Fibroblast of lung (primary cell): ENCODE measurements at regions not wholly inside any gene's neighbourhood (a gene's known extent, or its start where the extent isn't known, plus 50 kb on each side); places are given as distances from the start of the nearest gene placed in this dataset.

Experiments used
- DNase-seq, 2 donors: peaks; one replicate each; pipeline versions ENCODE4 v3.0.0 to v3.0.0-alpha.2; 2010; ENCODE audit warnings: low read depth in 2 of 2
- H2AFZ ChIP-seq: 2 replicates; pipeline ENCODE4 v1.5.1; 2012; ENCODE audit warnings: low read length, control low read depth, inconsistent platforms
- H3K27ac ChIP-seq: 2 replicates; pipeline ENCODE4 v1.5.1; 2011; ENCODE audit warnings: low read length, control low read depth; ENCODE audit not compliant: insufficient read depth
- H3K27me3 ChIP-seq: 2 replicates; pipeline ENCODE4 v1.5.1; 2011; ENCODE audit warnings: mild to moderate bottlenecking, low read length; ENCODE audit not compliant: control insufficient read depth, insufficient read depth
- H3K36me3 ChIP-seq: 2 replicates; pipeline ENCODE4 v1.5.1; 2011; ENCODE audit warnings: low read length; ENCODE audit not compliant: control insufficient read depth, insufficient read depth
- H3K4me1 ChIP-seq: 2 replicates; pipeline ENCODE4 v1.5.1; 2011; ENCODE audit warnings: low read length; ENCODE audit not compliant: control insufficient read depth, insufficient read depth; ENCODE audit errors: extremely low read depth
- H3K4me2 ChIP-seq: 2 replicates; pipeline ENCODE4 v1.5.1; 2011; ENCODE audit warnings: low read length, control low read depth; ENCODE audit not compliant: insufficient read depth; ENCODE audit errors: extremely low read depth
- H3K4me3 ChIP-seq, 4 experiments: fragments of 200-600 bp in 1 of 4; sonication (generic) in 1 of 4; replicated peaks in 1 of 4; 2 replicates each; pipeline ENCODE4 v1.5.1; 2011 to 2016; ENCODE audit warnings: low read length in 4 of 4, low read depth in 3 of 4, mild to moderate bottlenecking in 3 of 4, control low read depth in 2 of 4, inconsistent platforms in 1 of 4, mixed read lengths in 1 of 4; ENCODE audit not compliant: insufficient read depth in 1 of 4; ENCODE audit errors: control extremely low read depth in 1 of 4
- H3K79me2 ChIP-seq: 2 replicates; pipeline ENCODE4 v1.5.1; 2012; ENCODE audit warnings: mild to moderate bottlenecking, low read length, inconsistent platforms; ENCODE audit not compliant: control insufficient read depth, insufficient read depth
- H3K9ac ChIP-seq: 2 replicates; pipeline ENCODE4 v1.5.1; 2011; ENCODE audit warnings: mild to moderate bottlenecking, low read length, control low read depth; ENCODE audit not compliant: insufficient read depth
- H3K9me3 ChIP-seq: 2 replicates; pipeline ENCODE4 v1.5.1; 2012; ENCODE audit warnings: low read depth, low read length; ENCODE audit not compliant: control insufficient read depth, insufficient read depth
- H4K20me1 ChIP-seq: 2 replicates; pipeline ENCODE4 v1.5.1; 2011; ENCODE audit warnings: low read length; ENCODE audit not compliant: control insufficient read depth, insufficient read depth; ENCODE audit errors: extremely low read depth
- CTCF ChIP-seq, 2 donors: IDR thresholded peaks in 1 of 2; conservative IDR thresholded peaks in 1 of 2; 1 replicate in 1 of 2; 2 replicates in 1 of 2; pipeline ENCODE4 v1.5.1; 2011 to 2012; ENCODE audit warnings: low read length in 2 of 2, control low read depth in 1 of 2, inconsistent platforms in 1 of 2, low read depth in 1 of 2, mild to moderate bottlenecking in 1 of 2
- EZH2 ChIP-seq: IDR thresholded peaks from 2 replicates; pipeline ENCODE4 v1.5.1; 2012; ENCODE audit warnings: low read length, control low read depth, mild to moderate bottlenecking; ENCODE audit errors: missing control alignments

GRCh38 chr5:156164306-156164705 lies 162.7 kb upstream of the SGCD start:
- no peak overlapping the region for H3K4me2 ChIP-seq
- no peak for TF ChIP-seq EZH2
- TF ChIP-seq CTCF (conservative IDR thresholded peaks at IDR 0.05 in 1 of 2, IDR thresholded peaks at IDR 0.05 in 1 of 2; ENCODE audit: low read depth in 1 of 2, low read length in 2 of 2), result no peak
- no peaks in the 10 kb centered on the region for H3K36me3 ChIP-seq
- H3K79me2 ChIP-seq, result no peaks in the 10 kb centered on the region
- no peak overlapping the region for H3K4me3 ChIP-seq
- H3K9me3 ChIP-seq, result no peaks in the 10 kb centered on the region
- H2AFZ ChIP-seq, result no peak overlapping the region
- H3K4me1 ChIP-seq, result no peaks in the 10 kb centered on the region
- no peaks in the 10 kb centered on the region for H4K20me1 ChIP-seq
- DNase-seq, result peak in 1 of 2 donors; percentile 14
- H3K27me3 ChIP-seq, result no peaks in the 10 kb centered on the region
- H3K9ac ChIP-seq, result no peak overlapping the region
- no peak overlapping the region for H3K27ac ChIP-seq

- H3K27me3 ChIP-seq, result no peaks in the 10 kb centered on the region
- TF ChIP-seq EZH2, result no peak
- no peak for TF ChIP-seq CTCF (conservative IDR thresholded peaks at IDR 0.05 in 1 of 2, IDR thresholded peaks at IDR 0.05 in 1 of 2; ENCODE audit: low read depth in 1 of 2, low read length in 2 of 2)
- H3K9me3 ChIP-seq, result no peaks in the 10 kb centered on the region
- H4K20me1 ChIP-seq, result no peaks in the 10 kb centered on the region
- no peak for DNase-seq
- H3K4me3 ChIP-seq, result no peak overlapping the region
- H3K79me2 ChIP-seq, result no peaks in the 10 kb centered on the region
- H2AFZ ChIP-seq, result no peak overlapping the region
- no peaks in the 10 kb centered on the region for H3K36me3 ChIP-seq
- no peak overlapping the region for H3K9ac ChIP-seq
- no peak overlapping the region for H3K27ac ChIP-seq
- H3K4me2 ChIP-seq, result no peak overlapping the region
- no peaks in the 10 kb centered on the region for H3K4me1 ChIP-seq
These were observed 157.5 kb upstream of the SGCD start for GRCh38 chr5:156169495-156169894.

- no peak overlapping the region for H3K27ac ChIP-seq
- H3K36me3 ChIP-seq, result no peaks in the 10 kb centered on the region
- no peak overlapping the region for H3K4me3 ChIP-seq
- no peaks in the 10 kb centered on the region for H3K27me3 ChIP-seq
- no peaks in the 10 kb centered on the region for H3K79me2 ChIP-seq
- no peak overlapping the region for H2AFZ ChIP-seq
- DNase-seq, result no peak
- no peaks in the 10 kb centered on the region for H3K4me1 ChIP-seq
- TF ChIP-seq CTCF (conservative IDR thresholded peaks at IDR 0.05 in 1 of 2, IDR thresholded peaks at IDR 0.05 in 1 of 2; ENCODE audit: low read depth in 1 of 2, low read length in 2 of 2) (no peak), EZH2 (no peak)
- H3K4me2 ChIP-seq, result no peak overlapping the region
- H3K9ac ChIP-seq, result no peak overlapping the region
- H3K9me3 ChIP-seq, result no peaks in the 10 kb centered on the region
- H4K20me1 ChIP-seq, result no peaks in the 10 kb centered on the region
These were observed 156.5 kb upstream of the SGCD start for GRCh38 chr5:156170351-156170961.
